ENCODE measurements at regions not wholly inside any gene's neighbourhood (a gene's known extent, or its start where the extent isn't known, plus 50 kb on each side); places are given as distances from the start of the nearest gene placed in this dataset.

- Mint-ChIP-seq H3K4me1 (peaks cover 15% of the 10 kb centered on the region), H3K27ac (no peak overlapping the region), H3K9me3 (no peaks in the 10 kb centered on the region), H3K4me3 (no peak overlapping the region), H3K36me3 (ENCODE audit: low read depth) (no peaks in the 10 kb centered on the region), H3K27me3 (ENCODE audit: insufficient read depth) (no peaks in the 10 kb centered on the region)
- 96 to 100% methylated on average over 1 to 2 of the region's 2 CpGs for WGBS, 2 experiments (ENCODE audit: insufficient coverage in 1 of 2, insufficient read length in 1 of 2)
- Histone ChIP-seq H3K27me3 (ENCODE audit: control insufficient read depth, insufficient read depth, low read length, poor library complexity, severe bottlenecking) (no peaks in the 10 kb centered on the region), H3K27ac (ENCODE audit: low read depth, low read length) (no peak overlapping the region), H3K9ac (ENCODE audit: extremely low read depth, low read length, poor library complexity, severe bottlenecking) (no peak overlapping the region), H3K9me3 (ENCODE audit: control insufficient read depth, low read length) (no peaks in the 10 kb centered on the region), H3K36me3 (ENCODE audit: control insufficient read depth, insufficient read depth, low read length) (no peaks in the 10 kb centered on the region), H3K4me3 (ENCODE audit: low read length) (no peak overlapping the region), H3K4me1 (ENCODE audit: control insufficient read depth, insufficient read depth, low read length) (no peaks in the 10 kb centered on the region)
- TF ChIP-seq CTCF (conservative IDR thresholded peaks at IDR 0.05), result no peak
- no peak for DNase-seq
These were observed 361.8 kb upstream of the ACTBL2 start for GRCh38 chr5:57844410-57844809.

GRCh38 chr5:57843059-57843367, 360.4 kb upstream of the ACTBL2 start:
- Histone ChIP-seq H3K4me1 (ENCODE audit: control insufficient read depth, insufficient read depth, low read length) (peaks cover 2% of the 10 kb centered on the region), H3K27ac (ENCODE audit: low read depth, low read length) (no peak overlapping the region), H3K4me3 (ENCODE audit: low read length) (no peak overlapping the region), H3K27me3 (ENCODE audit: control insufficient read depth, insufficient read depth, low read length, poor library complexity, severe bottlenecking) (no peaks in the 10 kb centered on the region), H3K9ac (ENCODE audit: extremely low read depth, low read length, poor library complexity, severe bottlenecking) (no peak overlapping the region), H3K9me3 (ENCODE audit: control insufficient read depth, low read length) (no peaks in the 10 kb centered on the region), H3K36me3 (ENCODE audit: control insufficient read depth, insufficient read depth, low read length) (no peaks in the 10 kb centered on the region)
- H3K4me3 Mint-ChIP-seq, result no peak overlapping the region
- H3K36me3 Mint-ChIP-seq (ENCODE audit: low read depth), result no peaks in the 10 kb centered on the region
- TF ChIP-seq CTCF (conservative IDR thresholded peaks at IDR 0.05), result no peak
- H3K4me1 Mint-ChIP-seq, result peaks cover 26% of the 10 kb centered on the region
- no peak for DNase-seq
- H3K27ac Mint-ChIP-seq, result no peak overlapping the region
- H3K27me3 Mint-ChIP-seq (ENCODE audit: insufficient read depth), result no peaks in the 10 kb centered on the region
- WGBS, 2 experiments (ENCODE audit: insufficient coverage in 1 of 2, insufficient read length in 1 of 2), result 100% methylated on average over 2 of the region's 2 CpGs; no CpG with 5 or more reads in 1 of the 2 experiments
- no peaks in the 10 kb centered on the region for H3K9me3 Mint-ChIP-seq

- Histone ChIP-seq H3K27ac (ENCODE audit: low read depth, low read length) (peak overlapping the region; percentile 27), H3K4me1 (ENCODE audit: control insufficient read depth, insufficient read depth, low read length) (peaks cover 2% of the 10 kb centered on the region), H3K9me3 (ENCODE audit: control insufficient read depth, low read length) (no peaks in the 10 kb centered on the region), H3K4me3 (ENCODE audit: low read length) (no peak overlapping the region), H3K36me3 (ENCODE audit: control insufficient read depth, insufficient read depth, low read length) (no peaks in the 10 kb centered on the region), H3K9ac (ENCODE audit: extremely low read depth, low read length, poor library complexity, severe bottlenecking) (no peak overlapping the region), H3K27me3 (ENCODE audit: control insufficient read depth, insufficient read depth, low read length, poor library complexity, severe bottlenecking) (no peaks in the 10 kb centered on the region)
- no peak for TF ChIP-seq CTCF (conservative IDR thresholded peaks at IDR 0.05)
- Mint-ChIP-seq H3K27ac (peak overlapping the region; percentile 84), H3K27me3 (ENCODE audit: insufficient read depth) (no peaks in the 10 kb centered on the region), H3K4me3 (no peak overlapping the region), H3K9me3 (no peaks in the 10 kb centered on the region), H3K4me1 (peaks cover 27% of the 10 kb centered on the region), H3K36me3 (ENCODE audit: low read depth) (no peaks in the 10 kb centered on the region)
- 71 to 94% methylated on average over 1 to 2 of the region's 3 CpGs for WGBS, 2 experiments (ENCODE audit: insufficient coverage in 1 of 2, insufficient read length in 1 of 2)
- no peak for DNase-seq
These were observed 359.9 kb upstream of the ACTBL2 start for GRCh38 chr5:57842364-57843058.

Measured in endodermal cell (in vitro differentiated cells).